Right lobe of liver (tissue), 4 donors: ENCODE measurements at regions not wholly inside any gene's neighbourhood (a gene's known extent, or its start where the extent isn't known, plus 50 kb on each side); places are given as distances from the start of the nearest gene placed in this dataset.

Experiments
- CTCF ChIP-seq, 4 donors: fragments of 200-600 bp in 3 of 4; fragments of 450-650 bp in 1 of 4; IDR thresholded peaks; one replicate each; pipeline versions ENCODE4 v1.5.1 to v1.8.0; 2016 to 2022; ENCODE audit warnings: antibody characterized with exemption in 4 of 4, mild to moderate bottlenecking in 2 of 4
- POLR2A ChIP-seq: fragments of 450-650 bp; IDR thresholded peaks from one replicate; pipeline ENCODE4 v1.6.1; 2017; ENCODE audit warnings: antibody characterized with exemption, mild to moderate bottlenecking
- donor health status: DM: no; HTN: no; CAD: no.
- donor health status: DM: no; HTN: no; CAD: no.
- donor health status: DM: no; HTN: yes; CAD: no.

- TF ChIP-seq POLR2A (no peak), CTCF (IDR thresholded peaks at IDR 0.05) (no peak)
Measured at GRCh38 chr18:75618146-75618545, 190.6 kb upstream of the SMIM21 start.
